Stimulated activated CD4-positive, alpha-beta T cell treated with anti-CD3 and anti-CD28 coated beads, Interleukin-12 subunit alpha, Interleukin-12 subunit beta, amount 100 ng/mL, for 4 hours (primary cell): ENCODE measurements at regions not wholly inside any gene's neighbourhood (a gene's known extent, or its start where the extent isn't known, plus 50 kb on each side); places are given as distances from the start of the nearest gene placed in this dataset.

ENCODE experiments used
- DNase-seq: peaks from one replicate; pipeline ENCODE4 v3.0.0-alpha.2; 2020

- no peak for DNase-seq
These were observed 111.9 kb upstream of the CALN1 start for GRCh38 chr7:72524037-72524436.

- DNase-seq = no peak
These were observed 92.0 kb upstream of the CALN1 start for GRCh38 chr7:72504061-72504706.

GRCh38 chr7:72503644-72504043 lies 91.5 kb upstream of the CALN1 start:
- no peak for DNase-seq

GRCh38 chr7:72494807-72495206 lies 82.7 kb upstream of the CALN1 start:
- DNase-seq = no peak

GRCh38 chr7:72493850-72494661 lies 81.9 kb upstream of the CALN1 start:
- DNase-seq = peak; percentile 55

- no peak for DNase-seq
These were observed 80.4 kb upstream of the CALN1 start for GRCh38 chr7:72492461-72493065.

GRCh38 chr7:72490301-72490700 lies 78.2 kb upstream of the CALN1 start:
- DNase-seq = no peak

GRCh38 chr7:72481934-72482333 lies 69.8 kb upstream of the CALN1 start:
- no peak for DNase-seq

GRCh38 chr7:72476608-72477305 lies 64.6 kb upstream of the CALN1 start:
- DNase-seq = no peak

GRCh38 chr7:72467237-72467636 lies 55.1 kb upstream of the CALN1 start:
- no peak for DNase-seq

- DNase-seq = no peak
These were observed 54.7 kb upstream of the CALN1 start for GRCh38 chr7:72466797-72467196.

GRCh38 chr7:72465521-72465920 lies 53.4 kb upstream of the CALN1 start:
- DNase-seq = no peak

- DNase-seq = no peak
These were observed 50.2 kb upstream of the CALN1 start for GRCh38 chr7:72462311-72462710.
